CD14-positive monocyte (primary cell): ENCODE measurements at regions not wholly inside any gene's neighbourhood (a gene's known extent, or its start where the extent isn't known, plus 50 kb on each side); places are given as distances from the start of the nearest gene placed in this dataset.

ENCODE experiments used
- DNase-seq, 3 donors: peaks; one replicate each; pipeline ENCODE4 v3.0.0-alpha.2; 2011 to 2022
- H2AFZ ChIP-seq: 2 replicates; pipeline ENCODE4 v1.6.0; 2012; ENCODE audit warnings: mild to moderate bottlenecking, low read depth, low read length, inconsistent platforms; ENCODE audit not compliant: insufficient read depth, poor library complexity, severe bottlenecking
- H3K27ac ChIP-seq, 2 donors: 1 replicate in 1 of 2; 2 replicates in 1 of 2; pipeline ENCODE4 v1.5.1; 2012 to 2013; ENCODE audit warnings: low read length in 2 of 2, control low read depth in 1 of 2, inconsistent platforms in 1 of 2, low read depth in 1 of 2, mild to moderate bottlenecking in 1 of 2
- H3K27me3 ChIP-seq, 2 donors: one replicate each; pipeline versions ENCODE4 v1.6.0 to v1.6.1; 2011 to 2013; ENCODE audit warnings: low read length in 2 of 2; ENCODE audit not compliant: control insufficient read depth in 2 of 2, insufficient read depth in 2 of 2
- H3K36me3 ChIP-seq, 2 donors: replicated peaks in 1 of 2; 1 replicate in 1 of 2; 2 replicates in 1 of 2; pipeline versions ENCODE4 v1.5.1 to v1.6.1; 2012 to 2013; ENCODE audit warnings: low read length in 2 of 2, control low read depth in 1 of 2, inconsistent platforms in 1 of 2, mild to moderate bottlenecking in 1 of 2; ENCODE audit not compliant: insufficient read depth in 2 of 2, control insufficient read depth in 1 of 2
- H3K4me1 ChIP-seq, 2 donors: 1 replicate in 1 of 2; 2 replicates in 1 of 2; pipeline versions ENCODE4 v1.5.1 to v1.6.1; 2012 to 2013; ENCODE audit warnings: low read length in 2 of 2, control low read depth in 1 of 2, inconsistent platforms in 1 of 2, mild to moderate bottlenecking in 1 of 2, moderate library complexity in 1 of 2; ENCODE audit not compliant: insufficient read depth in 2 of 2, control insufficient read depth in 1 of 2
- H3K4me2 ChIP-seq: replicated peaks from 2 replicates; pipeline ENCODE3; 2012; ENCODE audit warnings: low read length, moderate library complexity, mild to moderate bottlenecking; ENCODE audit not compliant: poor library complexity, severe bottlenecking; ENCODE audit errors: extremely low read depth
- H3K4me3 ChIP-seq, 3 experiments: fragments of 200-600 bp in 1 of 3; sonication (generic) in 1 of 3; replicated peaks in 1 of 3; 1 replicate in 2 of 3; 2 replicates in 1 of 3; pipeline ENCODE4 v1.5.1; 2011 to 2013; ENCODE audit warnings: low read length in 3 of 3, mild to moderate bottlenecking in 3 of 3, control low read depth in 2 of 3, low read depth in 2 of 3, inconsistent platforms in 1 of 3, moderate library complexity in 1 of 3
- H3K79me2 ChIP-seq: 2 replicates; pipeline ENCODE4 v1.6.0; 2012; ENCODE audit warnings: mild to moderate bottlenecking, control low read depth, inconsistent platforms, low read length, moderate library complexity; ENCODE audit not compliant: insufficient read depth
- H3K9ac ChIP-seq: 2 replicates; pipeline ENCODE4 v1.6.0; 2017; ENCODE audit warnings: low read length, mild to moderate bottlenecking; ENCODE audit not compliant: insufficient read depth, poor library complexity, severe bottlenecking
- H3K9me3 ChIP-seq, 2 donors: replicated peaks in 1 of 2; 1 replicate in 1 of 2; 2 replicates in 1 of 2; pipeline versions ENCODE4 v1.5.1 to v1.6.1; 2012 to 2013; ENCODE audit warnings: low read length in 2 of 2, control low read depth in 1 of 2; ENCODE audit not compliant: control insufficient read depth in 1 of 2, insufficient read depth in 1 of 2
- H4K20me1 ChIP-seq: 2 replicates; pipeline ENCODE4 v1.6.0; 2012; ENCODE audit warnings: mild to moderate bottlenecking, low read length, control low read depth, moderate library complexity; ENCODE audit not compliant: insufficient read depth
- H3K27ac Mint-ChIP-seq, 7 donors: one replicate each; pipeline ENCODE4 v1.8.0; 2020; ENCODE audit warnings: mild to moderate bottlenecking in 7 of 7, mixed read lengths in 7 of 7, moderate library complexity in 6 of 7, inconsistent platforms in 2 of 7
- H3K27me3 Mint-ChIP-seq, 3 donors: one replicate each; pipeline ENCODE4 v1.8.0; 2021 to 2022; ENCODE audit warnings: low read depth in 3 of 3, mild to moderate bottlenecking in 3 of 3, mixed read lengths in 3 of 3, moderate library complexity in 3 of 3, inconsistent platforms in 1 of 3
- H3K36me3 Mint-ChIP-seq, 2 donors: one replicate each; pipeline ENCODE4 v1.8.0; 2020; ENCODE audit warnings: mixed read lengths in 2 of 2, inconsistent platforms in 1 of 2, mild to moderate bottlenecking in 1 of 2
- H3K4me1 Mint-ChIP-seq: one replicate; pipeline ENCODE4 v1.8.0; 2020; ENCODE audit warnings: mild to moderate bottlenecking, mixed read lengths
- H3K4me3 Mint-ChIP-seq, 2 donors: one replicate each; pipeline ENCODE4 v1.8.0; 2020; ENCODE audit warnings: mild to moderate bottlenecking in 2 of 2, mixed read lengths in 2 of 2, moderate library complexity in 1 of 2
- H3K9me3 Mint-ChIP-seq, 7 donors: one replicate each; pipeline ENCODE4 v1.8.0; 2020 to 2022; ENCODE audit warnings: mixed read lengths in 7 of 7, mild to moderate bottlenecking in 6 of 7, moderate library complexity in 6 of 7, inconsistent platforms in 2 of 7
- WGBS: methylation state at CpG from one replicate; pipeline ENCODE4 v1.1.5; 2013; ENCODE audit warnings: missing lambda C conversion rate; ENCODE audit not compliant: insufficient coverage; 5-methylcytosine and 5-hydroxymethylcytosine counted together
- intact Hi-C, 2 donors: fragments of 100-400 bp; cut with micrococcal nuclease; formaldehyde crosslinking; loops; one replicate each; pipeline versions ENCODE4 v1.15.0 to v1.15.1; 2023
- TF ChIP-seq, protein P1 (sequence below): fragments of 200-600 bp; IDR thresholded peaks from one replicate; pipeline ENCODE4 v1.8.0; 2022; ENCODE audit warnings: antibody characterized with exemption, mild to moderate bottlenecking

DNA sequence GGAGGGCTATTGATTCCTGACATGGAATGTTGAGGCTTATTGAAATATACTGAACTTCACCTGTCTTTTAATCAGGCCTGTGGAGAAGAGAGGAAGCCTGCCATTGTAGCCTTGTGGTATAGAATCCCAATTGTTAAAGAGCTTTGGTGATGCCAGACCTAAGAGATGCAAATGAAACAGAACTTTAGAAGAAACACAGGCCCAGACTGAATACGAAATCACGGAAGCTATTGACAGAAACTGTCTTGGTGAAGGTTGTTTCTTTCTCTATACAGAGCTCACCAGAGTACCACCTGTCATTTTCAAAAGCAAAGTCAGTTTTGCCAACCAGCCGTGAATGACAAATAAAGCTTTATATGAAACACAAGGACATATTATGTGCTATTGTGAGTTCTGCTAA is 660.3 kb downstream of the ISL1 start:
- Mint-ChIP-seq H3K27ac (no peak overlapping the region), H3K36me3 (no peaks in the 10 kb centered on the region), H3K9me3 (peaks cover 0 to 2% (median 0%) of the 10 kb centered on the region in 7 donors), H3K27me3 (no peaks in the 10 kb centered on the region), H3K4me3 (no peak overlapping the region), H3K4me1 (no peaks in the 10 kb centered on the region)
- Histone ChIP-seq H3K4me1 (no peaks in the 10 kb centered on the region), H3K4me3 (no peak overlapping the region), H3K9me3 (no peaks in the 10 kb centered on the region), H3K36me3 (no peaks in the 10 kb centered on the region), H3K4me2 (no peak overlapping the region), H3K79me2 (no peaks in the 10 kb centered on the region), H2AFZ (no peak overlapping the region), H3K27ac (no peak overlapping the region), H3K9ac (no peak overlapping the region), H4K20me1 (no peaks in the 10 kb centered on the region), H3K27me3 (no peaks in the 10 kb centered on the region)
- TF ChIP-seq, protein P1, sequence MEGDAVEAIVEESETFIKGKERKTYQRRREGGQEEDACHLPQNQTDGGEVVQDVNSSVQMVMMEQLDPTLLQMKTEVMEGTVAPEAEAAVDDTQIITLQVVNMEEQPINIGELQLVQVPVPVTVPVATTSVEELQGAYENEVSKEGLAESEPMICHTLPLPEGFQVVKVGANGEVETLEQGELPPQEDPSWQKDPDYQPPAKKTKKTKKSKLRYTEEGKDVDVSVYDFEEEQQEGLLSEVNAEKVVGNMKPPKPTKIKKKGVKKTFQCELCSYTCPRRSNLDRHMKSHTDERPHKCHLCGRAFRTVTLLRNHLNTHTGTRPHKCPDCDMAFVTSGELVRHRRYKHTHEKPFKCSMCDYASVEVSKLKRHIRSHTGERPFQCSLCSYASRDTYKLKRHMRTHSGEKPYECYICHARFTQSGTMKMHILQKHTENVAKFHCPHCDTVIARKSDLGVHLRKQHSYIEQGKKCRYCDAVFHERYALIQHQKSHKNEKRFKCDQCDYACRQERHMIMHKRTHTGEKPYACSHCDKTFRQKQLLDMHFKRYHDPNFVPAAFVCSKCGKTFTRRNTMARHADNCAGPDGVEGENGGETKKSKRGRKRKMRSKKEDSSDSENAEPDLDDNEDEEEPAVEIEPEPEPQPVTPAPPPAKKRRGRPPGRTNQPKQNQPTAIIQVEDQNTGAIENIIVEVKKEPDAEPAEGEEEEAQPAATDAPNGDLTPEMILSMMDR: no peak
- intact Hi-C loops: loop anchor here in 1 of 2 donors (5.0 kb wide), 1 partner anchor 246 kb away; no protein-coding TSS in a partner anchor
- WGBS: no CpG with 5 or more reads among the region's 3 CpGs
- DNase-seq: no peak

DNA sequence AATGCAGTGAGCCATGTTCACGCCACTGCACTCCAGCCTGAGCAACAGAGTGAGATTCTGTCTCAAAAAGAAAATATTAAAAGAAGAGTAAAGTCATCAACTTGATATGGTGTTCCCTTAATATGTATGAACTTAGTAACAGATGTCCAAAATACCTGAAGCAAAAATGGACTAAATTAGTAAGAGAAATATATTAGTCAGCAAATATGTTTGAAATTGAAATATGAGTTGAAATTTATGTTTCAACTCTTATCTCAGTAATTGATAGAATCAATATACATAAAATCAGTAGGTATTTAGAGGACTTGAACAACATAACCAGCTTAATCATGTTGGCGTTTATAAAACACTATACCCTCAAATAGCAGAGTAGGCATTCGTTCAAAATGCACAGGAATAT is 668.5 kb downstream of the ISL1 start:
- Mint-ChIP-seq H3K4me3 (no peak overlapping the region), H3K36me3 (no peaks in the 10 kb centered on the region), H3K27ac (no peak overlapping the region), H3K9me3 (peaks cover 0 to 3% (median 0%) of the 10 kb centered on the region in 7 donors), H3K27me3 (no peaks in the 10 kb centered on the region), H3K4me1 (no peaks in the 10 kb centered on the region)
- no CpG with 5 or more reads among the region's 3 CpGs for WGBS
- H3K4me2 ChIP-seq: no peak overlapping the region
- no peak for DNase-seq
- H3K4me3 ChIP-seq: no peak overlapping the region
- H3K79me2 ChIP-seq: no peaks in the 10 kb centered on the region
- no peak overlapping the region for H2AFZ ChIP-seq
- intact Hi-C loops: no loop called here
- no peaks in the 10 kb centered on the region for H4K20me1 ChIP-seq
- no peak overlapping the region for H3K9ac ChIP-seq
- no peaks in the 10 kb centered on the region for H3K36me3 ChIP-seq
- TF ChIP-seq, protein P1: no peak
- H3K27ac ChIP-seq: no peak overlapping the region
- H3K27me3 ChIP-seq: no peaks in the 10 kb centered on the region
- H3K9me3 ChIP-seq: no peaks in the 10 kb centered on the region
- H3K4me1 ChIP-seq: no peaks in the 10 kb centered on the region
